Activated CD8-positive, alpha-beta memory T cell treated with anti-CD3 and anti-CD28 coated beads for 4 hours (primary cell): ENCODE measurements at regions not wholly inside any gene's neighbourhood (a gene's known extent, or its start where the extent isn't known, plus 50 kb on each side); places are given as distances from the start of the nearest gene placed in this dataset.
"Not testable (repeated sequence)": the region's sequence is repeated elsewhere in the genome, so short reads cannot be mapped to it uniquely, and the experiment has no call there.

Experiments used
- DNase-seq, 2 donors: peaks; one replicate each; pipeline ENCODE4 v3.0.0-alpha.2; 2020; ENCODE audit warnings: low read depth in 2 of 2

DNA sequence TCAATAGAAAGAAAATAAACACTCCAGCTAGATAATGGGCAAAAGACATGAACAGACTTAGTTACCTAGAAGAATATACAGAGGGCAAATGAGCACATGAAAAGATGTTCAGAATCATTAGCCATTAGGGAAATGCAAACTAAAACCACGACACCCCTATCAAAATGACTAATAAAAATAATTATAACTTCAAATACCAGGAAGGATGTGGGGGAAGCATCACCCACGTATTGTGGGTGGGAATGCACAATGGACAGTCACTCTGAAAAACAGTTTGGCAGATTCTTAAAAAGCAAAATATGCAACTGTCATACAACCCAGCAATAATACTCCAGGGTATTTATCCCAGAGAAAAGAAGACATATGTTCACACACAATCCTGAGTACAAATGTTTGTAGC, 92.6 kb downstream of the DLL1 start:
- no peak for DNase-seq

DNA sequence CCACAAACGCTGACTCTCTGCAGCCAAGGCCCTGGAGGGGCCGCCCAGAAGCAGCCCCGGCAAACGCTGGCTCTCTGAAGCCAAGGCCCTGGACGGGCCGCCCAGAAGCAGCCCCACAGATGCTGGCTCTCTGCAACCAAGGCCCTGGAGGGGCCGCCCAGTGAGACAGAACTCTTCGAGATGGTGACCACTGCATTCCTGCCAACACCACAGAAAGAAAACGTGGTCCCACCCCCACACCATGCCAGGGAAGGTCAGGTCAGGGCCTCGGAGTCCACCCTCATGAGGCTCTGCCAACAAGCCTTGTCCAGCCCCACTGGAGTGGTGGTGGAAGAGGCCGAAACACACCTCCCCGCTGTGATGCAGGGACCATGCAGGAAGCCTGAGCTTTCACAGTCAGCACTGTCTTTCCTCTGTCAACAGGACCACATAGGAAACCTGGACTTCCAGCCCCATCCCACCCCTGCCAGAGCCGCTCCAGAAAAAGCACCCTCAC, 97.5 kb downstream of the DLL1 start:
- DNase-seq: no peak

DNA sequence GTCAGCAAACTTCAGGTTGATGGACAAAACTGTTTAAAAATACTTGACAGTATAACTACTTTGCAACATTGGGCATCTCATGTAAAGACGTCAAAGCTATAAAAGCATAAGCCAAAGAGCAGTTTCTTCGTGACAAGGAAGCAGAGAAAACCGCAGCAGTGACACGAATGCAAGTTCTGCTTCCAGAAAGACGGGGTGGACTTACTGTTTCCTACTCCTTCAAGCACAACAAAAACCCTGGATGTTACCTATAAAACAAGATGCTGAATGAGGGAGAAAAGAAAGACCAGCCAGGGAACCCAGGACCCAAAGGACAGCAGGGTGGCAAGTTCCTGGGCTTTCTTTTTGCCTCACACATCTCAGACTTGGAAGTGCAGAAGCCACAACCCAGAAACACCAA, 98.0 kb downstream of the DLL1 start:
- DNase-seq: no peak

DNA sequence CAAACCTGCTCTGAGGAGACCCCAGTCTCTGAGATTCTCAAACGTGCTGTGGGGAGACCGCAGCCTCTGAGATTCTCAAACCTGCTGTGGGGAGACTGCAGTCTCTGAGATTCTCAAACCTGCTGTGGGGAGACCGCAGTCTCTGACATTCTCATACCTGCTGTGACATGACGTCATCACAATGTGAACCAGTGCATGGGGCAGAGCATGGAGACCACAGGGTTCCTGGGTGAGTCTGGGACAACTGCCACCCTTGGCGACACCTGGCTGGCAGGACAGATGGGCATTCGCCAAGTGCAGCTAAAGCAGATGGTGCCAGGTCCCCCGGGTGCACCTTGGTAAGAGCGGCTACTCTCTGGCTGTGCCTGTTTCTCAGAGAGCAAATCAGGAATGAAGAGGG, 98.8 kb downstream of the DLL1 start:
- not testable (repeated sequence) for DNase-seq

DNA sequence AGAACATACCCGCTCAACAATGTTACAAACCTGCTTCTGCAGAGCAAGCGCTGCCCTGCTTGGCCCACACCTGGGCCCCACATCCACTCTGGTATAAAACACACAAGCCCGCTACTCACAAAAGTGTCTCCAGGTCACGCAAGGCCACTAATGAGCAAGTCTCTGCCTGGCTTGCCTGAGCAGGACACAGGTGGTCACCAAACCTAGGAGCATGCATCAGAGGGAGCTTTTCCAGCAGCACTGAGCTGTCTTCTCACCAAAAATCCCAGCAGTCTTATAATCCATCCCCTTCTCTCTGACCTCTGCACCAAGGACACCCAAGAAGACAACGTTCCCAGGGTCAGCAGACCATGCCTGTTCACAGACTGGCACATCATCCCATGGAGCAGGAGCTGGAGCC, 100.8 kb downstream of the DLL1 start:
- no peak for DNase-seq

DNA sequence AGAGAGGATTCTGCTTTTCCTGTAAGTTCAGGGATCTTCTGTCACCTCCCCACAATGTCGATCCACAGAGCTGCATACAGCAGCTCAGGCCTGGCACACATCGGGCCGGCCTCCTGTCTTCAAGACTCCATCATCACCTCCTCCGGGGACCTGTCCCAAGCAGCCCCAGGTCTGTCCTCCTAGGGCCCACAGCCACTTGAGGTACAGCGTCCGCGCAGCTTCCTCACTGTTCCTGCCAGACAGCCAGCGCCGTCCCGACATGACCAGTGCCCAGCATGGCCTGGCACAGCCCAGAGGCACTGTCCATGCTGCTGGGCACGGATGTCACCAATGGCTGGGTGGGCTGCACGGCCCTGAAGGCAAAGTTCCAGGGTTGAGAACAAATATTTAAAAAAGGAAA, 101.6 kb downstream of the DLL1 start:
- no peak for DNase-seq

DNA sequence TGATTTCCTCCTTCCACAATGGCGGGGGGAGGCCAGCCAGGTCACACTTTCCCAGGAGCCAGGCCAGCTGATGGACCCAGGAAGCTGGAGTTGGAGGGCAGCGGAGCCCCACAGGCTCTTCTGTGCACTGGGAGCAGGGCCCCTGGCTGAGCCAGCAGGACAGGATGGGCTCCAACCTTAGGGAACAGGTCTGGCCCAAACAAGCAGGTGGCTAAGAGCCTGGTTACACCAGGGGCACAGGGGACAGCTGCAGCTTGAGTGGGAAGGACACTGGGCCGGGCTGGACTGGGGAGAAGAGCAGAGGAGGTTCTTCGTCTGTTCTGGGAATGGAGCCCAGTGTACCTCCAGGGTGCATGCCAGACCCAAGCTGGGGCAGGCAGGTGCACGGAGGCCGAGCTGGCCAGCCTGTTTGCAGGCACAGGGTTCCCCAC, 102.3 kb downstream of the DLL1 start:
- DNase-seq: no peak

DNA sequence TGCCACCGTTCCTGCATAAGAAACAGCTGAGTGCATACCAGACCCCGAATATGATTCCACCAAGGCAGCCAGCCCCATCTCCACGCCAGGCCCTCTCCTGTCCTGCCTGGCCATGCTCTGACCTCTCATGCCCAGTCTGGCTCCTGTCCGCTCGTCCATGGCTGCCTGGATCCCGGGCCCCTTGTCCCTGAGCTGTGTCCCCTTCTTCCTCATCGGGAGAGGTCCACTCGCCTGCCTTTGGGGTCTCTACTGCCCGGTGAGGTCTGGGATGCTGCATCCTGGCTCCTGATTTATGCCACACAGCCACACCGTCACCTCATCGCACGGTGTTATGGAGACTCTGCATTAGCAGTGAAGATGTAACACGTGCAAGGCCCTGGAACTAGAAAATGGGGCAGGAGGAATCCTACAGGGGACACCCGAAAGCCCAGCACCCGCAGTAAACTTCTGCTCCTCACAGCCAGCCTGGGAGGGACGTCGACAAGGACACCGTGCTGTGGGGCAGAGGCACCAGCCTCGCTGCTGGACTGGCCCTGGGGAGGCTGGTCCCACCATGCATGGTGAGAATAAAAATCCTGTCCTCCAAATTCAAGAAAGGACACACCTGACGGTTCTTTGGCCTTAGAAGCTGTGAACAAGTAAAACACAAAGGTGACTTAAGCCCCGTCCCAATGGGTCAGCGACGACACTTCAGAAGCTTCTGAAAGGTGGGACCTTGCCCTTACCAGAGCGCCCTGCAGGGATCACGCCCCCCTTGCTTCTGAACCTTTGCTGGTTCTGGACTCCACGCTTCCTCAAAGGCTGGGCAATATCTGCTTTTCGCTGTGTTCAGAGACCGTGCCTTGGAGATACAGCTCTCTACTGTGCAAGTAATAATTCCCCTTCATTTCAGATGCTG, 103.0 kb downstream of the DLL1 start:
- DNase-seq: no peak

DNA sequence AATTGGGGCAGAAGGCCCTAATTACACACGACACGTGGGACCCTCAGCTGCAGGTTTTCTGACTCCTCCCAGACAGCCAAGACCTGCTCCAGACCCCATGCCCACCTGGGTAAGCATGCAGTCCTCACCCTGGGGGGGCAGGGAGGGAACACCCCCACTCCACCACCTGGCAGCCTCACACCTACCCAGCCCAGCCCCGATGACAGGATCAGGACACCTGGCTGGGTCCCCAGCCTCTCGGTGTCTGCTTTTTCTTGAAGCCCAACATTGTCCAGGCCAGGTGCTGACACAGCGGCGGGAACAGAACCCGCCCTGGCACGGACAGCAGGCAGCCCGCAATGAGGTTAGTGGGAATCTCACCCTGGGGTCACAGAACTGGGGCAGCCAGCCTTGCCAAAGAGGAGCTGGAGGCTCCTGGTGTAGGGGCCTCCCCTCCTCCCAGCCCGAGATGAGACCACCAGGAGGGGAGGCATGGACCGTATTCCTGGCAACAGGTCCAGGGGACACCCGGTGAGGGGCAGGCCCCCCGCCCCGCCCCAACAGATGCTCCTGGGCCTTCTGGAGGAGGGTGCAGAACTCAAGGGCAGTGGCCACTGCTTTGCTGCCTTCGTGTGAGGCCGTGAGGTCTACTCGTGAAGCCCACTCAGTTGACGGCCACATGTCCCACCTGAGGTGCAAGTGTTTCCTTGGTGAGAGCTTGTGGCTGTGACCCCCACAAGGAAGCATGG, 103.8 kb downstream of the DLL1 start:
- no peak for DNase-seq

DNA sequence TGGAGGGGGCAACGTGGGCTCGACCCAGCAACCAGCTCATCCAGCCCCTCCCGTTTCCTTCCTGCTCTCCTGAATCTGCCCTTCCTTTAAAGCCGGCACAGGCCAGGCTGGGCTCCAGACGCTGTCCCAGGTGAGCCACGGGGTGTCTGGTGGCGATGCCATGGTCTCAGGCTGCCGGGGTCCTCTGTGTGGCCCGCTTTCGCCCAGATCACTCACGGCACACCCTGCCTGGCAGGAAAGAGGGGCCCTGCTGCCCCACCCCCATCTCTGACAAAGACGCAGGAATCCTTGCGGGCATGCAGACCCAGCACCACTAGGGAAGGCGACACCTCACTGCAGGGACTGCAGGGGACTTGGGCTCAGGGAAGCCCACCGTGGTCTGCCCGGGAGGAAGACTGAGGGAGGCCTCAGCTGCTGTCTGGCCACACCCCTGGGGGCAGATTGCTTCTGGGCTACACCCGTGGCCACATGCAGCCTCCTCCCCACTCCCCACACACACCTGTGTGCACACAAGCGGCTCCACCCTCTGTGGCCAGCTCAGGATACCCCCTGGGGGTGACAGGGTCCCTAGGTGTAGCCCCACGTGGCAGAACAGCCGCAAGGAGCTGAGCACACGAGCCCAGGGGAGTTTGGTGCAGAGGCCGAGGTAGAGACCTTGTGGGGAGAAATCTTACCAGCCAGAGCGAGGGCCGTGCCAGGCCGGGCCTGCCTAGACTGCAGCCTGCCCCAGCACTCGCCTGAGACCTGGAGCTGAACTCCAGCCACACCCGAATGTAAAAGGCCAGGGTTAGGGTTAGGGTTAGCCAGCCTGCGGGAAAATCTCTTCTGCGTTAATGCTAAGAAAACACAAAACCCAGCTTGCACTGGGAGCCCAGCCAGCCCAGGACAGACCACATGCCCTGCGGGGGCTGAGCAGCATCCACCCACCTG, 104.6 kb downstream of the DLL1 start:
- no peak for DNase-seq

DNA sequence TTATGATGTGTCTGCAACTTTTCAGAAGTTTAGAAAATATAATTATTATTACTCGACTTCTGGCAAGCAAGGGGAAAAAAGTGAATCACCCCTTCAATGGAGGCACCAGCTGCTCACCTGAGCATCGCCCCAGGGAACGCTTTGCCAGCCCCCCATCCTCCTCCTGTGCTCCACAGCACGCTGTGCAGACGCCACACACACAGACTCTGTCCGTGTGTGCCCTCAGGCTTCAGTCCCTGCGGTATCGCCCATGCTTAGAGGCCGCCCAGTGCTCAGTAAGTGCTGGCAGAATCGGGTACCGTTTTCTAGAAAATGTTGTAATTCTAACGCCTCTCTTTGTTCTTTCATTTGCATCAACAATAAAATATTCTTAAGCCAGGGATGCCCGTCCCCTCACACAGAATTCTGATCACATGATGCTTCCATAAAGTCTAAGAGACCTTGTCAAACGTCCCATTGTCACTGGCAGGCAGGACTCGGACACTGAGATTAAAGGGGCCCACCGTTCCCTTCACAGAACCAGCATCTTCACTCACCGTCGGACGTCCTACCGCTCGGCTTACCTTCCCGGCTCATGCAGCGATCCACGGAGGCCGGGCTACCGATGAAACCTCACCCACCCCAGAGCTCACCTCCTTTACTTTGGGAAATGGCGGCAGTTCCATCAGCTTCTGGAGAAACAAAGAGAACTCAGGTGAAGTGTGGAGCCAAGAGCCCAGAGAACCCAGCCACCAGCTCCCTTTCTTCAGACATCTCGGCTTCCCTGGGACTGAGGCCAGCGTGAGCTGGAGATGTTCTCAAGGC, 105.5 kb downstream of the DLL1 start:
- no peak for DNase-seq

DNA sequence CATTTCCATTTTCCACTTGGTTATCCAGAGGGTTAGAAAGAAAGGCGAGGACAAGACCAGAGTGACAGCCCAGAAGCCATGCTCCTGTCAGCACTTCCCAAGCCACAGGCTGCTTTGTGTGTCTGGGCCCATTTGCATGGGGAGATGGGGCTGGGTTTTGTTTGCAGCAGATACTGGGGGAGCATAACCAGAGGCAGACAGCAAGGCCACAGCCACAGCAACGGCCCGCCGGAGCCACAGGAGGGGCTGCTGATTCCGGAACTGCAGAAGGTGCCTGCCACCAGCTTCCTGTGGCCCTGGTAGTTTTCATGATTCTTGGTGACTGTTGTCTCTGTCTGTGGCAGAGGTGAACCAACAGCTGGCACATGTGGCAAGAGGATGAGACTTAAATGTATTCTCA, 106.6 kb downstream of the DLL1 start:
- DNase-seq: no peak

DNA sequence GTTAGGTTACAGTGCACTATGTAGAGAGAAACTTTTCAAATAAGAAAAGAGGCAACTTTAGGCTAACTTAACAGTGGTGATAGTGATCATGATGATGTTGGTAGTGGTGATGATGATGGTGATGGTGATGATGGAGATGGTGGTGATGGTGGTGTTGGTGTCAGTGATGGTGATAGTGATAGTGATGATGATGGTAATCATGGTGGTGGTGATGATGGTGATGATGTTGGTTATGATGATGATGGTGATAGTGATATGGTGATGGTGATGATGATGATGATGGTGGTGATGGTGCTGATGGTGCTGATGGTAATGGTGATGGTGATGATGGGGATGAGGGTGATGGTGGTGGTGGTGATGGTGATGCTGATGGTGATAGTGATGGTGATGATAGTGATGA, 107.4 kb downstream of the DLL1 start:
- no peak for DNase-seq

DNA sequence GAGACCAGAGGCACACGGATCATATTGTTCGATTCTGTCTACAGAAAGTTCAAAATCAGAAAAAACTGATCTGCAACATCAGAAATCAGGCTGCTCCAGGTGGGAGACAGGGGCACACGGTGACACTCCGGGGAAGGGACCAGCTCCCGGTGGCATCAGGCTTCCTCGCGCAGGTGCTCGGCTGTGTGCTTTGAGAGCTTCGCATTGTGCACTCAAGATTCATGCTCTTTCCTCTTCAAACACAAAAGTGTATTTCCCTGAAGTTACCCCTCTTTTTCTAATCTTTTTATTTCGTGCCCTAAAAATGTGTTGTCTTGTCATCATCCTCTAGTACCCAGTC, 108.1 kb downstream of the DLL1 start:
- no peak for DNase-seq

DNA sequence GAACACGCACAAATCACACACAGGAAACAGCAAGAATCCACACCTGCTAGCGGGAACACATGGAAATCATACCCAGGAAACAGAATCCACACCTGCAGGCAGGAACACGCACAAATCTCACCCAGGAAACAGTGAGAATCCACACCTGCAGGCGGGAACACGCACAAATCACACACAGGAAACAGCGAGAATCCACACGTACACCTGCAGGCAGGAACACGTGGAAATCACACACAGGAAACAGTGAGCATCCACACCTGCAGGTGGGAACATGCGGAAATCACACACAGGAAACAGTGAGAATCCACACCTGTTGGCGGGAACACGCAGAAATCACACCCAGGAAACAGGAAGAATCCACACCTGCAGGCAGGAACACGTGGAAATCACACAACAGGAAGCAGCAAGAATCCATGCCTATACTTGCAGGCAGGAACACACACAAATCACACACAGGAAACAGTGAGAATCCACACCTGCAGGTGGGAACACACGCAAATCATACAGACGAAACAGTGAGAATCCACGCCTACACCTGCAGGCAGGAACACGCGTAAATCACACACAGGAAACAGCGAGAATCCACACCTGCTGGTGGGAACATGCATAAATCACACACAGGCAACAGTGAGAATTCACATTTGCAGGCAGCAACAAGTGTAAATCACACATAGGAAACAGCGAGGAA, 108.6 kb downstream of the DLL1 start:
- no peak for DNase-seq

DNA sequence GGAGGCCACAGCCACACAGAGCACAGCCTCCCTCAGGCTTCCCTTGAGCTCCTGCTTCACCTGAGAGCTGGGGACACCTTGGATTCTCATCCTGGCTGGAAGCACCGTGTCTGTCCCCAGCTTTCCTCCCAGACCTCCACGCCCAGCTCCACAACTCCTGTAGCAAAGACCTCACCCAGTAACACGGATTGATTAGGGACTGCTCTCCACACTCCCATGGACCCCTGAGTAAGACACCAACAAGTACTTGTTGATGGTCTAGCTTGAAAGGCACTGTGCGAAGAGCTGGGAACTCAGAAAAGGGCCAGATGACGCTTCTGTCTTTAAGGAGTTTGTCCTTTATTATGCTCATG, 109.6 kb downstream of the DLL1 start:
- no peak for DNase-seq

DNA sequence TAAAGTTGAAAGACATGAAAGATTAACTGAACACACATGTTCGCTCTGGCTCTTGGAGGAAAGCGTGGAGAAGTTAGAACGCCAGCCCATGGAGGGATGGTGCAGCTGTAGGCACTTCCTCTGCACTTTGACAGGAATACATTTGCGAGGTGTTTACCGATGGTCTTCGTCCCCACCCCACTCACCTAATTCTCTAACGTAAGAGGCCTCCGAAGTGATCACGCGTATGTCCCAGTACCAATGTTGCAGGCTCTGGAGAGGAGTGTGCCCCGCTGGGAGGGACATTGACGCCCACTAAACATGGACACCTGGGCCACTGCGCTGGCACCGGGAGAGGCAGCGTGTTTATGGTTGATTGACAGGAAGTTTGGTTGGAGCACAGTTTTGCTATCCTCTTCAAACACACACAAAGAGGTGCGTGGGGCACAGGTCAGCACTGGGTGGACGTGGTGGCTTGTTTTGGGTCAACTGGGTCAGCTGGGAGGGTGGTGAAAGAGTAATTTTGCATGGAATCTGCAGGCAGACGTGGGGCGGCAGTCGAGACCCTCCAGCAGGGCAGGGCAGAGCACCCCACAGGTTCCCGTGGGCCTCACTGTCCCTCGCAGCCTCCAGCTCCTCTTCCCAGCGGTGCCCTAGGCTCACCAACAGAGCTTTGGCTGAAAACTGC, 110.1 kb downstream of the DLL1 start:
- no peak for DNase-seq

DNA sequence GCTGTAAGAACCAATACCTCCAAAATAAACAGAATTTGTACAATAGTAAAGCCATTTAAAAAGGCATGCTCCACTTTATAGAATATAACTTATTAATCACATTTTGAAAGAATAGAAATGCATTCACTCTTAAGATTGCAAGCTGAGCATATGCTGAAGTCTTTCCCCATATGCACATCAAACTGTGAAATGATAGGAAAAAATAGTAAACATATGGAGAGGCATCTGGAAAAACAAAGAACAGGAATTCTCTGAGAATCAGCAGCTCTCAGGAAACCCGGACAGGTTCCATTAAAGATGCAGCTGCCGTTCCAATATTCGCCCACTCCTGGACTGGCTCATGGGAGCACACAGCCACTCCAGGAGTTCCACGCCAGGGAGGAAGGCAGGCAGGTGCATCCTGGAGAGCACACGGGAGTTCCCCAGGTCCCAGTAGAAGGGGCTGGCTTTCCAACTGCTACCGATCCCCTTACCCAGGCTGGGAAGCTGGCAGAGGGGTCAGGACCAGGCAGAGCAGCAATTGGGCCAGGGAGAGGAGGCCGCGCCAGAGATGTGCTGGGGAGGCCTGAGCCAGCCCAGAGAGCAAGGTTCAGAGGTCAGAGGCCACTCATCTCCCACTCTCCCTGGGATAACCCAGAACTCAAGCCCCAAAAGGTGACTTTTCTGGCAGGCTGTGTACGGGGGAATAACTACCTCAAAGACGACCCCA, 111.1 kb downstream of the DLL1 start:
- DNase-seq: no peak
